ENCODE measurements at regions not wholly inside any gene's neighbourhood (a gene's known extent, or its start where the extent isn't known, plus 50 kb on each side); places are given as distances from the start of the nearest gene placed in this dataset.
"Not testable (repeated sequence)": the region's sequence is repeated elsewhere in the genome, so short reads cannot be mapped to it uniquely, and the experiment has no call there.

DNA sequence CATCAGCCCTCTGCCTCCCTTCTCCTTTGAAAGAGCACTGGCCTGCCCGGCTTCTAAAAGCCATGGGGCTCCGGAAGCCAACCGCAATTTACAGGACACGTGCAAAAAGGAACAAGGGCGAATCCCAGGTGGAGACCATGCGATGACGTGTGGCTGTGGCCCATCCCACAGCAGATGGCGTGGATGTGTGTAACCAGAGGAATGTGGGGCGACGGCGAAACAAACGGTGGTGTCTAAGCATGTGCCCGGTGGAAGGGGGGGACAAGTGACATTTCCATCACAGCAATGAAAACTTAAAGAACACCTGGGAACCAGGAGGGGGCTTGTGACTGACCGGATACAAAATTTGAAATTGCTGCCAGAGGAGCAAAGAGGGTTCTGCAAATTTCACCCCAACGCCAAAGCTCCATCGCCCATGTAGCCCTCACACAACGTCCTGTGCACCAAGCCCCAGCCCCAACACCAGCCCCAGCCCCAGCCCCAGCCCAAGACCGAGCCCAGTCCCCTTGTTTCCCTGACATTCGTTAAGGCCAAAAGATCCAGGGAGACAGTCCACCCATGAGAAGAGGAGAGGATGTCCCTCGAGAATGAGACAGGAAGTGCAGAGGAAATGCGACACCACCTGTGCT, 159.7 kb upstream of the ZNF337 start:
- intact Hi-C loops (cut with DNase I): no loop called here
- DNase-seq (peak in 1 of 6 donors; percentile 29), FAIRE-seq (no peak), ATAC-seq (no peak)
- 86 to 93% methylated on average over 21 of the region's 21 CpGs for WGBS, 2 donors
- Histone ChIP-seq H3K36me3 (no peaks in the 10 kb centered on the region), H3K4me1 (peaks cover 0 to 6% (median 0%) of the 10 kb centered on the region in 3 donors), H3K27me3 (no peaks in the 10 kb centered on the region), H3K9me3 (no peaks in the 10 kb centered on the region), H3K27ac (no peak overlapping the region), H3K4me3 (no peak overlapping the region)
- TF ChIP-seq CTCF (IDR thresholded peaks at IDR 0.05): no peak

DNA sequence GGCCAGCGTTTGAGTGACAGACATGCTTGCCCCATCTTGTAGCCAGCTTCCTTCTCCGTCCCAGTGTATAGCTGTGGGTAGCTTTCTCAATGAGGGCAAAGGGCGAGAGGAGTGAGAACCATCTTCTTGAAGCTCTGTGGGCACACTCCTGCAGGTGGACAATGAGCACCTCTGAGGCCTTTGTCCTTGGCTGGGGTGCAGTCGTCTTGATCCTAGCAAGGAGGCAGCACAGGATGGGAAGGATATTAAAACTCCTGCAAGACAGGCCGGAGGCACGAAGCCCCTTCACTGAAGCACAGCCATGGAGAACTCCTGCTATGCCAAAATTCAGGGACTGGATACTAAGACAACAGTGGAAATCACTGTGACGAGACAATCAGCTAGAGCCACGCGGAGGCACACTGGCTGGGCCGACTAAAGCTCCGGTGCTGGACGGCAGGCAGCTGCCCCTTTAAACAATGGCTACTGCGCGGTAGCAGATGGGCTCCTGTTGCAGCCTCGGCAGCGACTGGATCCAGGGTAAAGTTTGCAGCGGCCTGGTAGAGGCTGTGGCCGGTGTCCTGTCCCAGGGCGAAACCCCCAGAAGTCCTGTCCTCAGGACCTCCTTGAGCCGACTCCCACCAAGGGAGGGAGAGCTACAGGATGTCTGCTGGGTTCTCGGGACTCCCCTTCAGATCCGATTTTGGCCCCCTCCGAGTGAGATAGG, 159.0 kb upstream of the ZNF337 start:
- intact Hi-C loops (cut with DNase I); H3K4me1 ChIP-seq; H3K36me3 ChIP-seq; H3K27ac ChIP-seq; H3K4me3 ChIP-seq; H3K27me3 ChIP-seq; ATAC-seq; FAIRE-seq; H3K9me3 ChIP-seq: not testable (repeated sequence)
- DNase-seq: peak in 1 of 6 donors; percentile 42
- 86 to 92% methylated on average over 23 of the region's 23 CpGs for WGBS, 2 donors

GRCh38 chr20:25854666-25855065, 158.0 kb upstream of the ZNF337 start:
- ATAC-seq; H3K27me3 ChIP-seq; H3K36me3 ChIP-seq; H3K4me1 ChIP-seq; DNase-seq; FAIRE-seq; H3K27ac ChIP-seq; intact Hi-C loops (cut with DNase I); H3K9me3 ChIP-seq: not testable (repeated sequence)
- 83 to 91% methylated on average over 11 of the region's 11 CpGs for WGBS, 2 donors
- H3K4me3 ChIP-seq: peak overlapping the region in 2 of 4 donors; percentile 60 to 73

- FAIRE-seq: not testable (repeated sequence)
- ATAC-seq: peak; percentile 94 to 95 (median 94)
Measured at GRCh38 chr20:25853718-25854388, 157.2 kb upstream of the ZNF337 start.

GRCh38 chr20:25852968-25853717, 156.5 kb upstream of the ZNF337 start:
- DNase-seq (peak in 2 of 6 donors; percentile 18 to 35), ATAC-seq (peak in 3 of 4 donors; percentile 52 to 65 (median 65))
- WGBS, 2 donors: 36 to 48% methylated on average over 31 of the region's 31 CpGs
- H3K27me3 ChIP-seq; intact Hi-C loops (cut with DNase I); FAIRE-seq; H3K4me1 ChIP-seq; H3K36me3 ChIP-seq; H3K9me3 ChIP-seq: not testable (repeated sequence)
- peak overlapping the region in 2 of 4 donors; percentile 55 to 57 for H3K27ac ChIP-seq
- H3K4me3 ChIP-seq: peak overlapping the region; percentile 42 to 73 (median 56)

More at GRCh38 chr20:25853718-25854388, 157.2 kb upstream of the ZNF337 start:
- H3K27me3 ChIP-seq; H3K4me1 ChIP-seq; H3K36me3 ChIP-seq; intact Hi-C loops (cut with DNase I); H3K9me3 ChIP-seq: not testable (repeated sequence)
- Histone ChIP-seq H3K4me3 (peak overlapping the region; percentile 42 to 73 (median 56)), H3K27ac (peak overlapping the region; percentile 22 to 57 (median 42))
- 1 to 5% methylated on average over 55 of the region's 55 CpGs for WGBS, 2 donors
- peak; percentile 82 to 98 (median 90) for DNase-seq

GRCh38 chr20:25850133-25850532, 153.5 kb upstream of the ZNF337 start:
- H3K27me3 ChIP-seq; intact Hi-C loops (cut with DNase I); ATAC-seq; H3K4me3 ChIP-seq; H3K36me3 ChIP-seq; H3K9me3 ChIP-seq; H3K4me1 ChIP-seq; H3K27ac ChIP-seq; FAIRE-seq: not testable (repeated sequence)
- peak in 1 of 6 donors; percentile 32 for DNase-seq
- WGBS, 2 donors: 56 to 65% methylated on average over 4 of the region's 4 CpGs

- FAIRE-seq: no peak
- H3K27ac ChIP-seq: no peak overlapping the region
- no peaks in the 10 kb centered on the region for H3K4me1 ChIP-seq
- H3K9me3 ChIP-seq: no peaks in the 10 kb centered on the region
- no peaks in the 10 kb centered on the region for H3K27me3 ChIP-seq
- TF ChIP-seq CTCF (IDR thresholded peaks at IDR 0.05): no peak
- WGBS, 2 donors: 90 to 92% methylated on average over 7 of the region's 7 CpGs
- intact Hi-C loops (cut with DNase I): no loop called here
- no peak for ATAC-seq
- no peak overlapping the region for H3K4me3 ChIP-seq
- peak in 2 of 6 donors; percentile 22 to 49 for DNase-seq
- H3K36me3 ChIP-seq: no peaks in the 10 kb centered on the region
Measured at GRCh38 chr20:25848222-25848621, 151.6 kb upstream of the ZNF337 start.

DNA sequence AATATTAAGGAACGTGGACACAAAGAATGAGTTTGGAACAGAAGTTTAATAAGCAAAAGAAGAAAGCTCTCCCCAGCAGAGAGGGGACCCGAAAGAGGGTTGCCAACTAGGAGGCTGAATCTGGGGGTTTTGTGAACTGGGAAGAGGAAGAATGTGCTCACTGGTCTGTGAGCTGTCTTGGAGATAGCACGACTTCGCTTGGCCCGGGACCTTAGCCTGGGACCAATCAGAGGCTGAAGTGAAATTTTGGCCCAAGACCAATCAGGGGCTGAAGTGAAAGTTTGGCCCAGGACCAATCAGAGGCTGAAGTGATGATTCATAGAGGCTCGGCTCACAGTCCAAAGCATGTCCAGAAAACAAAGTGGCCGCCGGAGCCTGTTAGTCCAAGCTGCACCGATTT, 148.0 kb upstream of the ZNF337 start:
- H3K4me1 ChIP-seq; H3K4me3 ChIP-seq; DNase-seq; H3K27ac ChIP-seq; intact Hi-C loops (cut with DNase I); H3K36me3 ChIP-seq; H3K9me3 ChIP-seq; H3K27me3 ChIP-seq; FAIRE-seq: not testable (repeated sequence)
- no CpG with 5 or more reads among the region's 9 CpGs for WGBS, 2 donors
- ATAC-seq: peak in 3 of 4 donors; percentile 51 to 59 (median 55)

DNA sequence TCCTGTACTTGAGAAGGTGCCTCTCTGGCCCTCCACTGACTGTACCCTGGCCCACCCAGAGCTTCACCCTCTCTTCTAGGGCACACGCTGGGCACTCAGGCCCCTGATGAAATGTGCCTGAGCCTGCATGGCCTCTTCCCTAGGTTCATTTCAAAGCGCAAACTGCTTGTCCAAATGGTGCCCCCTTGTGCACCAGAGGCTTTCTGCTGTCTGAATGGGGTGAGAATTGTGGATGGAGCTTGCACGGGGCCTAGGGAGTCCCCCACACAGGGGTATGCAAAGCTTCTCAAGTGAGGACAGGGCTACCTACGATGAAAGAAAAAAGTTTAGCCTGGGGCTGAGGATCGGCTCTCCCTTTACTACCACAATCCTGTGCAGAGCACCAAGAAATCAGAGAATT, 116.9 kb upstream of the ZNF337 start:
- not testable (repeated sequence) for H3K4me1 ChIP-seq

More for the DNA sequence above, 116.9 kb upstream of the ZNF337 start:
- H3K4me3 ChIP-seq; H3K27ac ChIP-seq; ATAC-seq; H3K27me3 ChIP-seq; intact Hi-C loops (cut with DNase I); DNase-seq; FAIRE-seq; H3K9me3 ChIP-seq; H3K36me3 ChIP-seq: not testable (repeated sequence)
- WGBS, 2 donors: no CpG with 5 or more reads among the region's 5 CpGs

Measured in pancreas (tissue), 10 donors.